ENCODE measurements at regions not wholly inside any gene's neighbourhood (a gene's known extent, or its start where the extent isn't known, plus 50 kb on each side); places are given as distances from the start of the nearest gene placed in this dataset.

GRCh38 chr14:40616579-40616978 is 990.1 kb upstream of the LRFN5 start:
- no peak for DNase-seq (ENCODE audit: low read depth in 1 of 2, low spot score in 1 of 2)

GRCh38 chr14:40601063-40601462 is 1005.6 kb upstream of the LRFN5 start:
- no peak for DNase-seq (ENCODE audit: low read depth in 1 of 2, low spot score in 1 of 2)

- no peak for DNase-seq (ENCODE audit: low read depth in 1 of 2, low spot score in 1 of 2)
These were observed 1007.0 kb upstream of the LRFN5 start for GRCh38 chr14:40599725-40600124.

GRCh38 chr14:40581264-40581663 is 1025.4 kb upstream of the LRFN5 start:
- DNase-seq (ENCODE audit: low read depth in 1 of 2, low spot score in 1 of 2): no peak

GRCh38 chr14:40576880-40577478 is 1029.7 kb upstream of the LRFN5 start:
- no peak for DNase-seq (ENCODE audit: low read depth in 1 of 2, low spot score in 1 of 2)

GRCh38 chr14:40574780-40575179 is 1031.9 kb upstream of the LRFN5 start:
- no peak for DNase-seq (ENCODE audit: low read depth in 1 of 2, low spot score in 1 of 2)

- no peak for DNase-seq (ENCODE audit: low read depth in 1 of 2, low spot score in 1 of 2)
These were observed 1081.4 kb upstream of the LRFN5 start for GRCh38 chr14:40525314-40525713.

- no peak for DNase-seq (ENCODE audit: low read depth in 1 of 2, low spot score in 1 of 2)
These were observed 1083.6 kb upstream of the LRFN5 start for GRCh38 chr14:40523123-40523522.

- no peak for DNase-seq (ENCODE audit: low read depth in 1 of 2, low spot score in 1 of 2)
These were observed 1062.2 kb upstream of the FBXO33 start for GRCh38 chr14:40494483-40494882.

GRCh38 chr14:40487824-40488223 is 1055.6 kb upstream of the FBXO33 start:
- DNase-seq (ENCODE audit: low read depth in 1 of 2, low spot score in 1 of 2): no peak

GRCh38 chr14:40485688-40486087 is 1053.5 kb upstream of the FBXO33 start:
- no peak for DNase-seq (ENCODE audit: low read depth in 1 of 2, low spot score in 1 of 2)

- DNase-seq (ENCODE audit: low read depth in 1 of 2, low spot score in 1 of 2): no peak
These were observed 1043.8 kb upstream of the FBXO33 start for GRCh38 chr14:40476005-40476404.

GRCh38 chr14:40467969-40468368 is 1035.7 kb upstream of the FBXO33 start:
- DNase-seq (ENCODE audit: low read depth in 1 of 2, low spot score in 1 of 2): no peak

- DNase-seq (ENCODE audit: low read depth in 1 of 2, low spot score in 1 of 2): no peak
These were observed 1032.3 kb upstream of the FBXO33 start for GRCh38 chr14:40464531-40464930.

- DNase-seq (ENCODE audit: low read depth in 1 of 2, low spot score in 1 of 2): no peak
These were observed 1031.7 kb upstream of the FBXO33 start for GRCh38 chr14:40463886-40464285.

GRCh38 chr14:40452674-40453073 is 1020.4 kb upstream of the FBXO33 start:
- no peak for DNase-seq (ENCODE audit: low read depth in 1 of 2, low spot score in 1 of 2)

GRCh38 chr14:40447017-40447416 is 1014.8 kb upstream of the FBXO33 start:
- no peak for DNase-seq (ENCODE audit: low read depth in 1 of 2, low spot score in 1 of 2)

GRCh38 chr14:40445020-40445419 is 1012.8 kb upstream of the FBXO33 start:
- no peak for DNase-seq (ENCODE audit: low read depth in 1 of 2, low spot score in 1 of 2)

- no peak for DNase-seq (ENCODE audit: low read depth in 1 of 2, low spot score in 1 of 2)
These were observed 1004.3 kb upstream of the FBXO33 start for GRCh38 chr14:40436551-40436950.

GRCh38 chr14:40417777-40418401 is 985.7 kb upstream of the FBXO33 start:
- no peak for DNase-seq (ENCODE audit: low read depth in 1 of 2, low spot score in 1 of 2)

GRCh38 chr14:40416565-40416964 is 984.3 kb upstream of the FBXO33 start:
- no peak for DNase-seq (ENCODE audit: low read depth in 1 of 2, low spot score in 1 of 2)

- DNase-seq (ENCODE audit: low read depth in 1 of 2, low spot score in 1 of 2): no peak
These were observed 982.2 kb upstream of the FBXO33 start for GRCh38 chr14:40414386-40414785.

- no peak for DNase-seq (ENCODE audit: low read depth in 1 of 2, low spot score in 1 of 2)
These were observed 980.9 kb upstream of the FBXO33 start for GRCh38 chr14:40413136-40413535.

Data from activated CD4-positive, alpha-beta T cell treated with anti-CD3 and anti-CD28 coated beads, Interleukin-2, amount 50 U/mL, for 24 hours (primary cell).